CD4-positive, alpha-beta T cell (primary cell): ENCODE measurements at regions not wholly inside any gene's neighbourhood (a gene's known extent, or its start where the extent isn't known, plus 50 kb on each side); places are given as distances from the start of the nearest gene placed in this dataset.

Experiments
- ATAC-seq: fragments of 200-7000 bp; cut with Tn5 transposase; one replicate; pipeline ENCODE4 v1.10.0; 2022; ENCODE audit warnings: mild to moderate bottlenecking; ENCODE audit not compliant: poor library complexity
- CTCF ChIA-PET: fragments of 350-600 bp; sonication (Branson Sonifier 250); formaldehyde crosslinking; loops from one replicate; lab custom pipeline; 2021; ENCODE audit warnings: antibody characterized with exemption, inconsistent platforms; lab: Charles Lee
- POLR2A ChIA-PET: fragments of 350-600 bp; sonication (Branson Sonifier 250); formaldehyde crosslinking; loops from one replicate; lab custom pipeline; 2021; ENCODE audit warnings: antibody characterized with exemption, inconsistent platforms; lab: Charles Lee
- DNase-seq, 14 experiments: peaks; one replicate each; pipeline ENCODE4 v3.0.0-alpha.2; 2013 to 2020; ENCODE audit warnings: mixed read lengths in 2 of 14
- H3K27ac ChIP-seq, 2 donors: one replicate each; pipeline versions ENCODE4 v1.5.1 to v1.7.0; 2013; ENCODE audit warnings: low read length in 2 of 2, low read depth in 1 of 2, mild to moderate bottlenecking in 1 of 2
- H3K27me3 ChIP-seq, 2 experiments: 1 replicate in 1 of 2; 2 replicates in 1 of 2; pipeline versions ENCODE4 v1.6.1 to v1.7.0; 2013; ENCODE audit warnings: low read length in 2 of 2, control low read depth in 1 of 2, mild to moderate bottlenecking in 1 of 2, moderate library complexity in 1 of 2; ENCODE audit not compliant: insufficient read depth in 2 of 2, control insufficient read depth in 1 of 2
- H3K36me3 ChIP-seq: one replicate; pipeline ENCODE4 v1.6.1; 2013; ENCODE audit warnings: low read length, control low read depth; ENCODE audit not compliant: insufficient read depth
- H3K4me1 ChIP-seq: one replicate; pipeline ENCODE4 v1.6.1; 2013; ENCODE audit warnings: low read length, control low read depth; ENCODE audit not compliant: insufficient read depth
- H3K4me3 ChIP-seq: one replicate; pipeline ENCODE4 v1.5.1; 2013; ENCODE audit warnings: mild to moderate bottlenecking, low read length, moderate library complexity
- H3K9me3 ChIP-seq, 2 experiments: 1 replicate in 1 of 2; 2 replicates in 1 of 2; pipeline versions ENCODE4 v1.6.1 to v1.7.0; 2013; ENCODE audit warnings: low read length in 2 of 2, mild to moderate bottlenecking in 2 of 2, control low read depth in 1 of 2, moderate library complexity in 1 of 2; ENCODE audit not compliant: control insufficient read depth in 1 of 2, insufficient read depth in 1 of 2
- H3K27ac Mint-ChIP-seq: one replicate; pipeline ENCODE4 v1.8.0; 2020; ENCODE audit warnings: mixed read lengths
- H3K27me3 Mint-ChIP-seq: one replicate; pipeline ENCODE4 v1.8.0; 2021; ENCODE audit warnings: mixed read lengths
- H3K36me3 Mint-ChIP-seq: one replicate; pipeline ENCODE4 v1.8.0; 2021; ENCODE audit warnings: low read depth, mixed read lengths
- H3K4me1 Mint-ChIP-seq: one replicate; pipeline ENCODE4 v1.8.0; 2021; ENCODE audit warnings: low read depth, mixed read lengths
- H3K4me3 Mint-ChIP-seq: one replicate; pipeline ENCODE4 v1.8.0; 2020; ENCODE audit warnings: mild to moderate bottlenecking, mixed read lengths
- H3K9me3 Mint-ChIP-seq: one replicate; pipeline ENCODE4 v1.8.0; 2020; ENCODE audit warnings: mixed read lengths
- intact Hi-C, 2 experiments: fragments of 100-400 bp; cut with DNase I in 1 of 2; cut with micrococcal nuclease in 1 of 2; formaldehyde crosslinking; loops; one replicate each; pipeline versions ENCODE4 v1.15.1 to v1.9.0; 2023 to 2025; cut with DNase I, micrococcal nuclease
- TF ChIP-seq, protein P1 (sequence below): fragments of 200-600 bp; IDR thresholded peaks from one replicate; pipeline ENCODE4 v1.8.0; 2022; ENCODE audit warnings: antibody characterized with exemption, mild to moderate bottlenecking

DNA sequence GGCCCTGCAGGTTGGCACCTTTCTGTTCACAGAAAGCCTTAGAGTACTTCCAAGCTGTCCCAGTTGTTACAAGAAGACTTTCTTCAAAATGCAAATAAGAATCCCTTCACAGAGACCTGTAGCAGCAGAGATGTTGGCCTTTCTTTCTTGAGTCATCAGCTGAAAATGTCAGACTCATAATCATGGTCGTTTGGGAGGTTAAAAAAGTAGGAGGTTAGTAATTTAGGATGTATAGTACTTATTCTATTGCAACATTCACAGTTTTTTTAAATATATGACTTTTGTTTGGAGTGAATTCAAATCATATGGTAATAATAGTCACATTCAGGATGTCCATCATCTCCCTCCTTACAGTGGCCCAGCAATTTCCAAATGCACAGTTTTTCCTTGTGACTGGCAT is 223.9 kb upstream of the GLI3 start:
- intact Hi-C loops = no loop called here
- Histone ChIP-seq H3K4me1 (no peaks in the 10 kb centered on the region), H3K9me3 (peaks cover 0 to 5% of the 10 kb centered on the region in 2 experiments), H3K27ac (no peak overlapping the region), H3K4me3 (no peak overlapping the region), H3K36me3 (no peaks in the 10 kb centered on the region), H3K27me3 (no peaks in the 10 kb centered on the region)
- Mint-ChIP-seq H3K27me3 (no peaks in the 10 kb centered on the region), H3K4me3 (no peak overlapping the region), H3K36me3 (no peaks in the 10 kb centered on the region), H3K4me1 (no peaks in the 10 kb centered on the region), H3K9me3 (no peaks in the 10 kb centered on the region), H3K27ac (no peak overlapping the region)
- ATAC-seq (no peak), DNase-seq (no peak)
- ChIA-PET CTCF (no interaction called here), POLR2A (no interaction called here)
- TF ChIP-seq, protein P1, sequence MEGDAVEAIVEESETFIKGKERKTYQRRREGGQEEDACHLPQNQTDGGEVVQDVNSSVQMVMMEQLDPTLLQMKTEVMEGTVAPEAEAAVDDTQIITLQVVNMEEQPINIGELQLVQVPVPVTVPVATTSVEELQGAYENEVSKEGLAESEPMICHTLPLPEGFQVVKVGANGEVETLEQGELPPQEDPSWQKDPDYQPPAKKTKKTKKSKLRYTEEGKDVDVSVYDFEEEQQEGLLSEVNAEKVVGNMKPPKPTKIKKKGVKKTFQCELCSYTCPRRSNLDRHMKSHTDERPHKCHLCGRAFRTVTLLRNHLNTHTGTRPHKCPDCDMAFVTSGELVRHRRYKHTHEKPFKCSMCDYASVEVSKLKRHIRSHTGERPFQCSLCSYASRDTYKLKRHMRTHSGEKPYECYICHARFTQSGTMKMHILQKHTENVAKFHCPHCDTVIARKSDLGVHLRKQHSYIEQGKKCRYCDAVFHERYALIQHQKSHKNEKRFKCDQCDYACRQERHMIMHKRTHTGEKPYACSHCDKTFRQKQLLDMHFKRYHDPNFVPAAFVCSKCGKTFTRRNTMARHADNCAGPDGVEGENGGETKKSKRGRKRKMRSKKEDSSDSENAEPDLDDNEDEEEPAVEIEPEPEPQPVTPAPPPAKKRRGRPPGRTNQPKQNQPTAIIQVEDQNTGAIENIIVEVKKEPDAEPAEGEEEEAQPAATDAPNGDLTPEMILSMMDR = no peak

DNA sequence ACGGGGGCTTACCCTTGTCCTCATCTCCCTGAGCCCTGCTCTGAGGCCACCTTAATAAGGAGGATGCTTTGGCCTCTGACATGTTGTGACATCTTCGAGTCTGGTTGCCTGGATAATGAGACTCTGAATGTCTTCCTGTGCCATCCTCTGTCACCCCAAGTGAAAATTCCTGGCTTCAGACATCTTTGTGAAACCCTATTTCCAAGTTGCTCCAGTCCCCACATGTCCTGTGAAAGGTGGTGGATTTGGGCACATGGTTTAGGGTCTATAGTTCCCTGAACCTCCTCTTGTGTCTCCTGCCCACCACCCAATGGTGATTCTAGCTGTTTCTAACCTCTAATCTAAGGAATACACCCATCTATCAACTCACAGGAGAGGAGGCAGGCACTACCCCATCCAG is 223.1 kb upstream of the GLI3 start:
- ChIA-PET CTCF (no interaction called here), POLR2A (no interaction called here)
- Histone ChIP-seq H3K36me3 (no peaks in the 10 kb centered on the region), H3K9me3 (peaks cover 0 to 7% of the 10 kb centered on the region in 2 experiments), H3K4me1 (no peaks in the 10 kb centered on the region), H3K4me3 (no peak overlapping the region), H3K27ac (no peak overlapping the region), H3K27me3 (no peaks in the 10 kb centered on the region)
- DNase-seq (no peak), ATAC-seq (no peak)
- Mint-ChIP-seq H3K9me3 (no peaks in the 10 kb centered on the region), H3K4me1 (no peaks in the 10 kb centered on the region), H3K27ac (no peak overlapping the region), H3K36me3 (no peaks in the 10 kb centered on the region), H3K4me3 (no peak overlapping the region), H3K27me3 (no peaks in the 10 kb centered on the region)
- intact Hi-C loops = no loop called here
- TF ChIP-seq, protein P1 = no peak

DNA sequence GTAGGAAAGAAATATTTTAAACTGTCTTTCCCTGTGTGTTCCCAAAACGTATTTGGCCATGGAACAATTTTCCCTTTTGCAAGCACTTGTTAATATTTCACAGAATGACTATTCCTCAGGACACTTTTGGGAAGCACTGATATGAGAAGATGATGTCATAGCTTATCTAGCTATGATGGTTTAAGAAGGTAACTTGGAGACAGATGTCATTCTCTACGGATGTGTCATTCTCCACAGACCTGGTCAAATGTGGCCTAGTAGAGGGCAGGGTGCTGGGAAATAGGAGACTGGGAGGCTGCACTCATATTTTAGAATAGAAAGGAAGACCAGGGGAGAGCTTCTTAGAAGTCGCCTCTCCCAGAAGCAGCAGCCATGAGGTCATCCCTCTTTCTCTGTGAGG is 220.7 kb upstream of the GLI3 start:
- ChIA-PET POLR2A (no interaction called here), CTCF (no interaction called here)
- Histone ChIP-seq H3K36me3 (no peaks in the 10 kb centered on the region), H3K9me3 (peaks cover 0 to 13% of the 10 kb centered on the region in 2 experiments), H3K27me3 (no peaks in the 10 kb centered on the region), H3K4me3 (no peak overlapping the region), H3K27ac (no peak overlapping the region), H3K4me1 (no peaks in the 10 kb centered on the region)
- Mint-ChIP-seq H3K27ac (no peak overlapping the region), H3K27me3 (no peaks in the 10 kb centered on the region), H3K4me3 (no peak overlapping the region), H3K9me3 (no peaks in the 10 kb centered on the region), H3K36me3 (no peaks in the 10 kb centered on the region), H3K4me1 (no peaks in the 10 kb centered on the region)
- intact Hi-C loops = no loop called here
- DNase-seq (no peak), ATAC-seq (no peak)
- TF ChIP-seq, protein P1 = no peak
